Vagina (tissue), 2 donors: ENCODE measurements at regions not wholly inside any gene's neighbourhood (a gene's known extent, or its start where the extent isn't known, plus 50 kb on each side); places are given as distances from the start of the nearest gene placed in this dataset.

Source experiments
- POLR2AphosphoS5 ChIP-seq, 2 donors: sonication (generic); formaldehyde crosslinking; IDR thresholded peaks; one replicate each; pipeline ENCODE4 v1.9.0; 2017; ENCODE audit warnings: antibody characterized with exemption in 2 of 2, mild to moderate bottlenecking in 2 of 2, low read depth in 1 of 2; ENCODE audit not compliant: insufficient read depth in 1 of 2
- TF ChIP-seq, protein P1 (sequence below), 3 experiments: fragments of 450-650 bp in 2 of 3; fragments of 200-600 bp in 1 of 3; sonication (generic) in 1 of 3; IDR thresholded peaks; one replicate each; pipeline ENCODE4 v1.5.1; 2017 to 2019; ENCODE audit warnings: antibody characterized with exemption in 3 of 3, mild to moderate bottlenecking in 2 of 3, moderate library complexity in 2 of 3

DNA sequence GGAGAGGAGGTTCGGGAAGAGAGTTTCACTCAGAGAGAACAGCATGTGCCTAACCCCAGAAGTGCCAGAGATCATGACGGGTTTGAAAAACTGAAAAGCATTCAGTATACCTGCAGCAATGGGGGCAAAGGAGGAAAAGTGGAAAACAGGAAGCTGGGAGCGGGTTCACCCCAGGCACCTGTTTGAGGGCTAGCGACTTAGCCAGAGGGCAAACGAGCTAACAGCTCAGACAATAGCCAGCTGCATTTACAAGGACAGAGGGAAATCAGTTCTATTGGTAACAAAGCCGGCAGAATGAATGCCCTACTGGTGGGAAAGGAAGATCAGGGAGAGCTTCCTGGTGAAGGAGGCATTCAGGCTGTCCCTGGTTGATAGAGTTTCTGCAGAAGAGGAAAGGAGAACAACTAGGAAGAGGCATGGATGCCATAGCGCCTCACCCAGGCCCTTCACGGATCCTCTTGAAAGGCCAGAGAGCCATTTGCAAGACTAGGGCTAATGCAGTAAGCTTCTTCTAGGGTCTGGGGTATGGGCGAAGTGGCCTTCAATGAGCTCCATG is 141.7 kb upstream of the ADRA1B start:
- no peak for TF ChIP-seq POLR2AphosphoS5 (IDR thresholded peaks at IDR 0.05; ENCODE audit: insufficient read depth in 1 of 2, low read depth in 1 of 2)
- TF ChIP-seq, protein P1, sequence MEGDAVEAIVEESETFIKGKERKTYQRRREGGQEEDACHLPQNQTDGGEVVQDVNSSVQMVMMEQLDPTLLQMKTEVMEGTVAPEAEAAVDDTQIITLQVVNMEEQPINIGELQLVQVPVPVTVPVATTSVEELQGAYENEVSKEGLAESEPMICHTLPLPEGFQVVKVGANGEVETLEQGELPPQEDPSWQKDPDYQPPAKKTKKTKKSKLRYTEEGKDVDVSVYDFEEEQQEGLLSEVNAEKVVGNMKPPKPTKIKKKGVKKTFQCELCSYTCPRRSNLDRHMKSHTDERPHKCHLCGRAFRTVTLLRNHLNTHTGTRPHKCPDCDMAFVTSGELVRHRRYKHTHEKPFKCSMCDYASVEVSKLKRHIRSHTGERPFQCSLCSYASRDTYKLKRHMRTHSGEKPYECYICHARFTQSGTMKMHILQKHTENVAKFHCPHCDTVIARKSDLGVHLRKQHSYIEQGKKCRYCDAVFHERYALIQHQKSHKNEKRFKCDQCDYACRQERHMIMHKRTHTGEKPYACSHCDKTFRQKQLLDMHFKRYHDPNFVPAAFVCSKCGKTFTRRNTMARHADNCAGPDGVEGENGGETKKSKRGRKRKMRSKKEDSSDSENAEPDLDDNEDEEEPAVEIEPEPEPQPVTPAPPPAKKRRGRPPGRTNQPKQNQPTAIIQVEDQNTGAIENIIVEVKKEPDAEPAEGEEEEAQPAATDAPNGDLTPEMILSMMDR (IDR thresholded peaks at IDR 0.05), result no peak
